CD4-positive, alpha-beta T cell treated with Interleukin-21 for 1 hour (primary cell): ENCODE measurements at regions not wholly inside any gene's neighbourhood (a gene's known extent, or its start where the extent isn't known, plus 50 kb on each side); places are given as distances from the start of the nearest gene placed in this dataset.

Source experiments
- DNase-seq: peaks from one replicate; pipeline ENCODE4 v3.0.0-alpha.2; 2020

GRCh38 chr13:103403148-103403740, 337.0 kb upstream of the SLC10A2 start:
- no peak for DNase-seq

GRCh38 chr13:103395139-103395538, 328.9 kb upstream of the SLC10A2 start:
- no peak for DNase-seq

DNA sequence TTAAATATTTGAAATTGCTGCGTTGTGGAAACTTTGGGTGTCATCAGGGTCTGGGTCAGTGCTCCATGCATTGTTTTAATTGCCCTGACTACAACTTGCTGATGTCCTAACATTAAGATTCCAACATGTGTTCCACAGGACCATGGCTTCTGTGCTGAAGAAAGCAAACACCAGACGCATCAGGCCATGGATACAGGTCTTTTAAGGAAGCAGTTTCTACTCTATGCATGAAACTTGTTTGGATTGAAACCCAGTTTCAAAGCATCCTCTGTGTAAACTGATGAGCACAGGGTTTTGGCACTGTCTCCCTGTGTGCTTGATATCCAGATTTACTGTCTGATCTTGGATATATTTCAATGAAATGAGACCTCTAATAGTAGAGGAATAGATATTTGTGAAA, 328.4 kb upstream of the SLC10A2 start:
- no peak for DNase-seq

DNA sequence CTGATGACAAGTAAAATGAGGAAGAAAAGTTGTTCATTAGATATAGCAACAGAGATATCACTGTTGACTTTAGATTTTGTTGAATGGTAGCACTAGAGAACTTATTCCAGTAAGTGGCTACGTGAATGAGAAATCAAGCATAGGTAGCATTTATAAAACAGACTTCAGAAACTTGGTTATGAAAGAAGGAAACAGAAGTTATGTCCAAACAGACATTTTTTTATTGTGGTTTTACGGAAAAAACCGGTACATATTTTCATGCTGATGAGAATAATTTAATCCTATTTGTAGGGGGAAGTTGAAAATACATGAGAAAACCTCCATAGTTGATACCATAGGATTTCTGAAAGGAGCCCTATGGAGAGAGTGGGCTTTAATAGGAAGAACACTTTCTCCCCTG, 325.7 kb upstream of the SLC10A2 start:
- DNase-seq = no peak

- no peak for DNase-seq
Measured at GRCh38 chr13:103388839-103389238, 322.6 kb upstream of the SLC10A2 start.

- DNase-seq = no peak
Measured at GRCh38 chr13:103386341-103386740, 320.1 kb upstream of the SLC10A2 start.

DNA sequence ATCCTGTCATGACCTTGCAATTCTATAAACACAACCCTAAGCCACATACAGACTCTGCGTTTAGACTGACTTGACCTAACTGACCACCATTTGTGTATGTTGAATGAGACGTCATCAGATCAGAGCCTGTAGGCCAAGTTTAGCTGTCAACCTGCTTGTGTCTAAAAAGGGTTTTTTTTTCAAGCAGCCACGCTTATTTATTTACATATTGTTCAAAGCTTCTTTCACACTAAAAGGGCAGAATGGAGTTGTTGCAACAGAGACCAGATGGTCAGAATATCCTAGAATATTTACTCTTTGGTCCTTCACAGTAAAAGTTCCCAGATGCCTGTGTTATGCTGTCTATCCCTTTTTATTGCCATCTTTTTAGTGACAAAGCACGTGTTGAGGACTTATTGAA, 307.7 kb upstream of the SLC10A2 start:
- no peak for DNase-seq

DNA sequence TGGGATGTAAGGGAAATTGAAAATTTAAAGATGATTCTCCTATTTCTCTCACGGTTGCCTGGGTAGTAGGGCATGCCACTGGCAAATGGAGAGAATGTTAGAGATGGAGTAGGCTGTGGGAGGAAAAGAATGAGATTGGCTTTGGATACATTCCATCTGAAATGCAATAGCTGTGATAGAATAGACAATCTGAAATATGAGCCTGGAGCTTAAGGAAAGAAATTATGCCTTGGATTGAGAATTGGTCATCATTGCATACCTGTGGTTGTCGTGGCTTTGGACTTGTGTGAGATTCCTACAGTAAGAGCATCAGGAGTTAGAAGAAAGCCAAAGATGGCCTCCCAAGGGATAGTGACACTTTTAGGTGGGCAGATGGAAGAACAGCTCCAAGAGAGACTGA, 305.1 kb upstream of the SLC10A2 start:
- DNase-seq = no peak

- DNase-seq = no peak
Measured at GRCh38 chr13:103370790-103371189, 304.6 kb upstream of the SLC10A2 start.

- no peak for DNase-seq
Measured at GRCh38 chr13:103358255-103358932, 292.2 kb upstream of the SLC10A2 start.

DNA sequence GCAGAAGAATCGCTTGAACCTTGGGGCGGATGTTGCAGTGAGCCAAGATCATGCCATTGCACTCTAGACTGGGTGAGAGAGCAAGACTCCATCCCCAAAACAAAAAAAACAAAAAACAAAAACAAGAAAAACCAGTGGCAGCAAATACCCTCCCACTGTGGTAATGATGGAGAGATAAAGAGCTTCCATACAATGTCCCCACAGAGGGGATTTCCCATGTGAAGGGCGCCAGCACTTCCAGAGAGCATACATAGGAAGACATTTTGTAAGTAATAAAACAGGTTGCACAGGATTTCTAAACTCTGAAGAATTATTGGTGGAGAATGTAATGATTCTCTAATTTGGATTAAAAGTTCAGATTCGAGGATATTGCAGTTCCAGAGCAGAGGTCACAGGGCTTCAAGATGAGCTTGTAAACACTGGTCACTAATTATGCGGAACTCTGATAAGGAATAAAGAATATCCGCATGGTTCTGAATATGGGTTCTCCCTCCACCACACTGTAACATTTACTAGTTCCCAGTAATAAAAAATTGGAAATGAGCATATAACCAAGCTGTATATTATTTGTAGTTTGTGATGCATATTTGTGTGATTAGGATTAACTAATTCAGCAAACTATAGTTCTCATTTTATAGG, 290.1 kb upstream of the SLC10A2 start:
- DNase-seq = no peak

DNA sequence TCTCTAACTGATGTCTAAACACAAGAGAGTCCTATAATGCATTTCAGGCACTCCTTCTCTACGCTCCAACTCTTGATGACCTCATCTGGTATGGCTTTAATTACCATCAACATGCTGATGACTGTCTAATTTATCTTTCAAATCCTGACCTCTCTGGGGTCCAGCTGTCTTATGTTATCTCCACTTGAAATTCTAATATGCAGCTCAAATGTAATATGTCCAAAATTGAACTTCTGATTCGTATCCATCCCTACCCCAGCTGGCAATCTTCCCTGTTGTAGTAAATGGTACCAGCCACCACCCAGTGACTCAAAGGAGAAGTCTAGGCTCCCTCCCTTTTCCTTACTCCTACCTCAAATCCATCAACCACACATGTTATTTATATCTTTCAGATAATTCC, 288.0 kb upstream of the SLC10A2 start:
- no peak for DNase-seq

GRCh38 chr13:103351035-103351828, 285.0 kb upstream of the SLC10A2 start:
- DNase-seq = no peak

DNA sequence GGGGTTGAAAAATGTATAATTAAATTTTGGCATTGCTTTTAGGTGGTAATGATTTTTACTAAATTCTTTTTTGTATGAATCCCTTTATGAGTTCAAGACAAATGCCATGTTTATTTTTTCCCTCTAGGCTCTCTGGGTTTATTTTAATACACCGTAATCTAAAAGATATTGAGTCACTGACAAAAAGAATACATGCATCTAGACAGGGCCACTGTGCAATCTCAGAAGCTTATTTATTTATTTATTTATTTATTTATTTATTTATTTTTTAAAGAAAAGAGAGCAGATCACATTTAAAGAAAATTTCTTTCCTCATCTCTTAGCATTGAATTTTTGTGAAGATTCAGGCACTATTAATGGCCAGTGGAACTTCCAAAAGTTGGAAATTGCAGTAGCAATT, 283.9 kb upstream of the SLC10A2 start:
- DNase-seq = no peak

DNA sequence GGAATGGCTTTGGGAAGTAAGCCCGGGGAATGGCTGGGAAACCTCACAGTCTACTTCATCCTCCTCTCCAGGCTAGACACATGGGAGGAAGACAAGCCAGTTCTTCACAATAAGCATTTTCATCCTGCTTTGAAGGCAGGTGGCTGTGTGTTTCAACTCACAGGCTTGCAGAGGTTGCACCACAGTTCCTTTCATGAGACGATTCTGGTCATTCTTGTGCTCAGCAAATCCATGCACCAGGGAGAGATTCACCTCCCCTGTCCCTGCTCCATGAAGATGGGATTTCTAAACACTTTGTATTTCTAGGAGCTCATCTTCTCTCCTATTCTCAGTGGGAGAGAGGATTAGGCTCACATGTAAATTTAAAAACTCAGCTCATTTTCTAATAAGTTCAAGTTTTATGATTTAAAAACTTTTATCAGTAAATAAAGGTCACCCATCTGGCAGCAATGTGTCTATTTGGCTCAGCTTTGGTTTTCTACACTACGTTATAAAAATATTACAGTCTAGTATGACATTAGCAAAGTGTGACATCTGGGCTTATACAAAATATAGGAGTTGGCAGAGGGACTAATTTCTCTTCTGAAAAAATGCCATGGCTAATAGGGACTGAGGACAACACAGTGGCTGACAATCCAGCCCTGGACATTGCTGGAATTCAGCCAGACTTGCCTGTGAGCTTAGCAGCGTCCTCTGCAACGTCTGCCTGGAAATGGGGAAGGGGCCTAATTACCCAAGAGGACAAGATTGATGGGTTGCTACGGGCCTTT, 283.2 kb upstream of the SLC10A2 start:
- no peak for DNase-seq

DNA sequence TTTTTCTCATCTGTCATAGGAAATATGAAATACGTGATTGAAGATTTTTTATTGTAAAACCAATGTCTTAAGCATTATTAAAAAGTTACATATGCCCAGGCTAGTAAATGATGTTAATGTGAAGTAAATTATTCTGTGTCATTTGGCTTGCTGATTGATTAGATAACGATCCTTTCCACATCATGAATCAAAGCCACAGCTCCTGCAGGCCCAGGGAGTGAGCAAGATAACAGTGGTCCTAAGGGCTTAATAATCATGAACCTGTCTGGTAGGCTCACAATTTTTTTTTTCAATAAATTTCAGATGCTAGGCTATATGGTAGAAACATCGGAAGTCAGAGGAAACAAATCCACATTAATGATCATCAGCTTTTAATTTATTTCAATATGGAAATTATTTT, 269.0 kb upstream of the SLC10A2 start:
- no peak for DNase-seq

GRCh38 chr13:103331924-103332323, 265.7 kb upstream of the SLC10A2 start:
- DNase-seq = no peak

GRCh38 chr13:103328899-103329298, 262.7 kb upstream of the SLC10A2 start:
- DNase-seq = no peak

DNA sequence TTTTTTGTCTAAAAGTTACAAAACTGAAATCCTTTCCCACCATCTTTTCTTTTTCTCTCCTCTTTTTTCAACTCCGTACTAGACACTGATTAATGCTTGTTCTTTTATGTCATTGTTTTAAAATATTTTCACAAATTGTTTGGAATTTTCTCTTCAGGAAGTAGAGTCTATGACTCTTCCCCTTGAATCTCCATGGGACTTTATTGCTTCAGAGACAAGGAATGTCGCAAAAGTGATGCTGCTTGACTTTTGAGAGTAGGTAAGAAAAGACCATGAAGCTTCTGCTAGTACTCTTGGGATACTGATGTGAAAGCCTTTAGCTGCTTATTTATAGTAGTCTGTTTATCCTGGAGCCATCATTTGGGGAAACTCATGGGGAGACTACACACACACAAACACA, 260.1 kb upstream of the SLC10A2 start:
- DNase-seq = no peak

DNA sequence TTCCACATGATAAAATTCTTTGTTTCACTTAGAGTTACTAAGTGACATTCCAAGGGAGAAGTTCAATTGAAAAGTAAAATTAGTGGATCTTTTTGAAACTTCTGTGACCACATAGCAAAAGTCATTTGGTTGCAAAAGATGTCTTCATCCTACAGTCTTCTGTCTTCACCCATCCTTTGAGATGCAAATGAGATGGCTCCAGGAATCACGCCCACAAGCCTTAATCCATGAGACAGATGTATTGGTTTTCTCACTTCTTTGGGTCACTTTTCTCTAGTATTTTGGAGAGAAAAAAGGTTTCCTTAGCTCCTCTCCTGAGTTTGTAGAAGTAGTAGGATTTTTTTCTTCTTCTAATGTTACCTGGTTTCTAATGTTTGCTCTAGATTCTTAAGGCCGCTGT, 259.5 kb upstream of the SLC10A2 start:
- DNase-seq = no peak

- DNase-seq = no peak
Measured at GRCh38 chr13:103324641-103325040, 258.4 kb upstream of the SLC10A2 start.

- DNase-seq = no peak
Measured at GRCh38 chr13:103315711-103316110, 249.5 kb upstream of the SLC10A2 start.

GRCh38 chr13:103312467-103312866, 246.2 kb upstream of the SLC10A2 start:
- DNase-seq = no peak
